Prostate gland (tissue), 2 donors: ENCODE measurements at regions not wholly inside any gene's neighbourhood (a gene's known extent, or its start where the extent isn't known, plus 50 kb on each side); places are given as distances from the start of the nearest gene placed in this dataset.

Source experiments
- CTCF ChIP-seq, 4 experiments: fragments of 200-600 bp in 2 of 4; fragments of 450-650 bp in 2 of 4; sonication (generic) in 2 of 4; IDR thresholded peaks; 1 replicate in 3 of 4; 2 replicates in 1 of 4; pipeline ENCODE4 v1.5.1; 2016 to 2019; ENCODE audit warnings: antibody characterized with exemption in 4 of 4, mild to moderate bottlenecking in 2 of 4, moderate library complexity in 2 of 4
- POLR2A ChIP-seq: fragments of 450-650 bp; IDR thresholded peaks from one replicate; pipeline ENCODE4 v1.6.1; 2016; ENCODE audit warnings: antibody characterized with exemption, mild to moderate bottlenecking
- POLR2AphosphoS5 ChIP-seq: sonication (generic); formaldehyde crosslinking; IDR thresholded peaks from one replicate; pipeline ENCODE4 v1.6.1; 2017; ENCODE audit warnings: antibody characterized with exemption

DNA sequence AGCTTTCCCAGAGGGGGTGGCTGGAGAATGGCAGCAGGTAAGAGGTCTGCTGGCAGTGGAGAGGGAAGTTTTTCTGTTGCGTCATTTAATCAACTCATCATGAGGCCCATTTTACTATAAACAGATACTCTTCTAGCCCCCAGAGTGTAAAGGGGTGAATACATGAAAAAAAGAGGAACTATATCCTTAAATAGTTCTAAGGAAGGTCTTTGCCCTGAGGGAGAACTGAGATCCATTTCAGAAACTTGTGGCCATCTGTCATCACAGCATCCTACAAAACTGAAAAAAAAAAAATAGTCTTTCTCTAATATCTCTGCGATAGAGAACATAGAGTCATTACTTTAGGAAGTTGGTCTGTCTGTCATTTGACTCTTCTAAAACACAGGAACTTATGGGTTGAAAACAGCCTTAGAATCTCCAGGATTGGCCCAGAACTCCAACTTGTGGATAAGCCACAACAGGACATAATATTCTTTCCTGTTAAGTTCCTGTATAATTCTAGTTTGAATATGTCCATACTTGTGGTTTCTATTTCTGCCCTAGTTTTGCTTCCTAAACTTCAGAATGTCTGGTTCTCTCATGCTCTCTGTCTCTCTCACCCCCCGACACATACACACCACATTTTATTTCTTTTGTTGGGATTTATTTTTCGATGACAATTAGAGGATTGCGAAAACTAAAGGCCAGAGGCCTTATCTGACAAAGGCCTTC, 238.5 kb upstream of the PIK3R1 start:
- TF ChIP-seq CTCF (IDR thresholded peaks at IDR 0.05) (no peak), POLR2AphosphoS5 (no peak), POLR2A (no peak)
